GM12878 (cell line): ENCODE measurements at regions not wholly inside any gene's neighbourhood (a gene's known extent, or its start where the extent isn't known, plus 50 kb on each side); places are given as distances from the start of the nearest gene placed in this dataset.

Experiments
- ATAC-seq: fragments of 200-7000 bp; cut with Tn5 transposase; 3 replicates; pipeline ENCODE4 v1.9.1; 2020; ENCODE audit warnings: mild to moderate bottlenecking, moderate library complexity
- BruUV-seq: library from RNA; stranded (reverse); fragments of 400-500 nt; replicated peaks from 2 replicates; lab custom pipeline; 2021; lab: Mats Ljungman, UMichigan
- CTCF ChIA-PET: fragments of 300-600 bp; sonication (Branson Sonifier 250); formaldehyde crosslinking; extraction: SDS; loops from one replicate; lab custom pipeline; 2021; ENCODE audit warnings: inconsistent platforms; lab: Yijun Ruan, JAX
- POLR2A ChIA-PET: fragments of 350-600 bp; formaldehyde crosslinking; extraction: SDS; loops from one replicate; lab custom pipeline; 2021; ENCODE audit warnings: inconsistent platforms; lab: Charles Lee
- RAD21 ChIA-PET: fragments of 300-600 bp; sonication (Branson Sonifier 250); formaldehyde crosslinking; loops from one replicate; lab custom pipeline; 2023; ENCODE audit warnings: antibody characterized with exemption; ENCODE audit not compliant: unreplicated experiment; lab: Charles Lee
- SMC1A ChIA-PET: fragments of 300-600 bp; sonication (Branson Sonifier 250); formaldehyde crosslinking; loops from one replicate; lab custom pipeline; 2023; ENCODE audit not compliant: unreplicated experiment, uncharacterized antibody; lab: Charles Lee
- DNase-seq: peaks from one replicate; pipeline ENCODE4 v3.0.0-alpha.2; 2011; ENCODE audit warnings: low read depth, low spot score
- FAIRE-seq: peaks from 3 replicates; lab custom pipeline; 2011; peaks lifted over from hg19 to GRCh38; lab: Jason Lieb, UNC
- H2AFZ ChIP-seq: 2 replicates; pipeline ENCODE4 v1.6.0; 2011; ENCODE audit warnings: low read depth, low read length, control low read depth; ENCODE audit not compliant: control insufficient read depth
- H3K27ac ChIP-seq: 2 replicates; pipeline ENCODE4 v1.5.1; 2011; ENCODE audit warnings: control low read depth; ENCODE audit not compliant: control insufficient read depth, insufficient read depth
- H3K27me3 ChIP-seq, 2 experiments: replicated peaks in 1 of 2; 2 replicates each; pipeline versions ENCODE4 v1.6.0 to v1.6.1; 2011; ENCODE audit warnings: low read length in 1 of 2; ENCODE audit not compliant: control insufficient read depth in 2 of 2, insufficient read depth in 2 of 2
- H3K36me3 ChIP-seq, 2 experiments: 2 replicates each; pipeline ENCODE4 v1.5.1; 2011; ENCODE audit warnings: low read length in 1 of 2; ENCODE audit not compliant: control insufficient read depth in 2 of 2, insufficient read depth in 2 of 2
- H3K4me1 ChIP-seq: 2 replicates; pipeline ENCODE4 v1.6.1; 2011; ENCODE audit warnings: mild to moderate bottlenecking, low read length, moderate library complexity, mixed read lengths; ENCODE audit not compliant: control insufficient read depth, insufficient read depth
- H3K4me2 ChIP-seq: 2 replicates; pipeline ENCODE4 v1.6.0; 2011; ENCODE audit warnings: control low read depth; ENCODE audit not compliant: control insufficient read depth, insufficient read depth
- H3K4me3 ChIP-seq: fragments of 200-600 bp; sonication (generic); 2 replicates; pipeline ENCODE4 v1.5.1; 2016
- H3K79me2 ChIP-seq: 2 replicates; pipeline ENCODE4 v1.6.0; 2011; ENCODE audit warnings: low read length; ENCODE audit not compliant: control insufficient read depth, insufficient read depth
- H3K9ac ChIP-seq: 2 replicates; pipeline ENCODE4 v1.8.0; 2011; ENCODE audit warnings: low read length, control low read depth, mixed read lengths; ENCODE audit not compliant: control insufficient read depth, insufficient read depth
- H3K9me3 ChIP-seq: replicated peaks from 3 replicates; pipeline ENCODE4 v1.5.1; 2011; ENCODE audit warnings: mild to moderate bottlenecking, low read length; ENCODE audit not compliant: control insufficient read depth, insufficient read depth
- H4K20me1 ChIP-seq: 2 replicates; pipeline ENCODE4 v1.6.0; 2011; ENCODE audit not compliant: control insufficient read depth, insufficient read depth
- CBFB ChIP-seq: IDR thresholded peaks from 2 replicates; pipeline ENCODE4 v1.6.1; 2016; ENCODE audit warnings: antibody characterized with exemption, low read depth
- FOXK2 ChIP-seq: fragments of 450-650 bp; IDR thresholded peaks from 2 replicates; pipeline ENCODE4 v1.6.1; 2017; ENCODE audit warnings: mild to moderate bottlenecking, moderate library complexity
- IKZF2 ChIP-seq, 2 experiments: fragments of 450-650 bp; IDR thresholded peaks; 2 replicates each; pipeline ENCODE4 v1.6.1; 2017; ENCODE audit warnings: mild to moderate bottlenecking in 2 of 2, moderate library complexity in 2 of 2
- JUNB ChIP-seq: IDR thresholded peaks from 2 replicates; pipeline ENCODE4 v1.6.1; 2016; ENCODE audit warnings: antibody characterized with exemption, mild to moderate bottlenecking
- NR2C1 ChIP-seq: fragments of 450-650 bp; IDR thresholded peaks from 2 replicates; pipeline ENCODE4 v1.6.1; 2017; ENCODE audit warnings: antibody characterized with exemption, mild to moderate bottlenecking, moderate library complexity
- RELB ChIP-seq: fragments of 450-650 bp; IDR thresholded peaks from 2 replicates; pipeline ENCODE4 v1.6.1; 2017; ENCODE audit warnings: low read depth, mild to moderate bottlenecking, moderate library complexity
- SIN3A ChIP-seq: IDR thresholded peaks from 2 replicates; pipeline ENCODE4 v1.6.1; 2012; ENCODE audit warnings: low read depth, low read length, improper control_type of control experiment
- SMC3 ChIP-seq: IDR thresholded peaks from 2 replicates; pipeline ENCODE4 v1.6.1; 2011; ENCODE audit warnings: low read length, improper control_type of control experiment, borderline replicate concordance
- ZNF687 ChIP-seq: fragments of 450-650 bp; IDR thresholded peaks from 2 replicates; pipeline ENCODE4 v1.6.1; 2017; ENCODE audit warnings: mild to moderate bottlenecking, moderate library complexity
- WGBS: methylation state at CpG from one replicate; pipeline ENCODE4 v1.1.6; 2016; ENCODE audit warnings: low lambda C conversion rate; ENCODE audit not compliant: insufficient replicate concordance, insufficient coverage; ENCODE audit errors: missing lambda C conversion rate; 5-methylcytosine and 5-hydroxymethylcytosine counted together
- in situ Hi-C: fragments of 300-500 bp; cut with MboI; formaldehyde crosslinking; loops from 9 replicates; pipeline ENCODE4 v1.14.3; 2018; ENCODE audit warnings: mixed read lengths
- intact Hi-C: fragments of 100-400 bp; cut with micrococcal nuclease; formaldehyde crosslinking; loops from one replicate; pipeline ENCODE4 v1.14.2; 2022; ENCODE audit not compliant: unreplicated experiment
- TF ChIP-seq, protein P1 (sequence below): IDR thresholded peaks from 2 replicates; pipeline ENCODE4 v1.6.1; 2011; ENCODE audit warnings: borderline replicate concordance, low read depth, mild to moderate bottlenecking, moderate library complexity, mixed read lengths, low read length; ENCODE audit not compliant: insufficient read depth; ENCODE audit errors: extremely low read length
- TF ChIP-seq, protein P2 (sequence below): IDR thresholded peaks from 2 replicates; pipeline ENCODE4 v1.6.1; 2012; ENCODE audit warnings: low read depth, low read length, improper control_type of control experiment
- TF ChIP-seq, protein P3 (sequence below): fragments of 150-350 bp; IDR thresholded peaks from 2 replicates; pipeline ENCODE4 v1.6.1; 2014; ENCODE audit warnings: mild to moderate bottlenecking, low read depth, low read length

DNA sequence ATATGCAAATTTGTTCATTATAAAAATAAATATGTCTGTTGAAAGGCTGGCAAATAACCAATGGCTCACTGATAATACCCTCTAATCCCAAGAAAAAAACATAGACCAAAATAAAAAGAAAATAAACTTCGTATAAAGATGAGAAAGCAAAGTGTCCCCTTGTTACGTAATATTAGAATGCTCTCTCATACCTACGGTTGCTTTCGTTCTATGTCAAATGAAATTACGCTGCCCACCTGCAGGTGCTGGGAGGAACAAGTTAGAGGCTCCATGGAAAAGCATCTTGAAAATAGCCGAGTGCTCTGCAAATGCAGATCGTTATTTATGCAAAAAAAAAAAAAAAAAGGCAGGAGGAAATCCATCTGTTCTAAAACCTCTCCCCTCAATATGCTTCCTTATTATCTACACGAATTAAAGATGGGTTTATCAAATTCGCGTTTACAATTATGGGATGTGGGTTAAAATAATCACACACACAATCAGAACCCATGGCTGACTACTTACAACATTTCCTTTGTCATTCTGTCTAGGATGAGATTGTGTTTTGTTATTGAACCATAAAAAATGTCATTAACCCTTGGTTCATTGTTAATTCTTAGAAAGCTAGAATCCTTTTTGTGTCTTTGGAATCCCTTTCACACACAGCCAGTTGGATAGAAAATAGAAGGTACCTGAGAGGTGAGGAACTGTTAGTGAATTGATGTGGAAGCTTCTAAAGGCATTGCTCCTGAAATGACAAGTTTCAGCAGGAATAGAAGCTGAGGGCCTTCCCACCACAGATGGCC is 268.6 kb downstream of the SETD4 start:
- WGBS = 55% methylated on average over 9 of the region's 10 CpGs
- CTCF ChIA-PET = no interaction called here
- TF ChIP-seq RELB (no peak), JUNB (no peak), NR2C1 (no peak), FOXK2 (no peak), CBFB (no peak), SMC3 (no peak), ZNF687 (no peak), SIN3A (no peak), IKZF2 (IDR thresholded peaks at IDR 0.05) (no peak)
- TF ChIP-seq, protein P1, sequence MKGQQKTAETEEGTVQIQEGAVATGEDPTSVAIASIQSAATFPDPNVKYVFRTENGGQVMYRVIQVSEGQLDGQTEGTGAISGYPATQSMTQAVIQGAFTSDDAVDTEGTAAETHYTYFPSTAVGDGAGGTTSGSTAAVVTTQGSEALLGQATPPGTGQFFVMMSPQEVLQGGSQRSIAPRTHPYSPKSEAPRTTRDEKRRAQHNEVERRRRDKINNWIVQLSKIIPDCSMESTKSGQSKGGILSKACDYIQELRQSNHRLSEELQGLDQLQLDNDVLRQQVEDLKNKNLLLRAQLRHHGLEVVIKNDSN = no peak
- TF ChIP-seq, protein P2, sequence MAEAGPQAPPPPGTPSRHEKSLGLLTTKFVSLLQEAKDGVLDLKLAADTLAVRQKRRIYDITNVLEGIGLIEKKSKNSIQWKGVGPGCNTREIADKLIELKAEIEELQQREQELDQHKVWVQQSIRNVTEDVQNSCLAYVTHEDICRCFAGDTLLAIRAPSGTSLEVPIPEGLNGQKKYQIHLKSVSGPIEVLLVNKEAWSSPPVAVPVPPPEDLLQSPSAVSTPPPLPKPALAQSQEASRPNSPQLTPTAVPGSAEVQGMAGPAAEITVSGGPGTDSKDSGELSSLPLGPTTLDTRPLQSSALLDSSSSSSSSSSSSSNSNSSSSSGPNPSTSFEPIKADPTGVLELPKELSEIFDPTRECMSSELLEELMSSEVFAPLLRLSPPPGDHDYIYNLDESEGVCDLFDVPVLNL = no peak
- TF ChIP-seq, protein P3, sequence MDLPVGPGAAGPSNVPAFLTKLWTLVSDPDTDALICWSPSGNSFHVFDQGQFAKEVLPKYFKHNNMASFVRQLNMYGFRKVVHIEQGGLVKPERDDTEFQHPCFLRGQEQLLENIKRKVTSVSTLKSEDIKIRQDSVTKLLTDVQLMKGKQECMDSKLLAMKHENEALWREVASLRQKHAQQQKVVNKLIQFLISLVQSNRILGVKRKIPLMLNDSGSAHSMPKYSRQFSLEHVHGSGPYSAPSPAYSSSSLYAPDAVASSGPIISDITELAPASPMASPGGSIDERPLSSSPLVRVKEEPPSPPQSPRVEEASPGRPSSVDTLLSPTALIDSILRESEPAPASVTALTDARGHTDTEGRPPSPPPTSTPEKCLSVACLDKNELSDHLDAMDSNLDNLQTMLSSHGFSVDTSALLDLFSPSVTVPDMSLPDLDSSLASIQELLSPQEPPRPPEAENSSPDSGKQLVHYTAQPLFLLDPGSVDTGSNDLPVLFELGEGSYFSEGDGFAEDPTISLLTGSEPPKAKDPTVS = no peak

More for the DNA sequence above, 268.6 kb downstream of the SETD4 start:
- ChIA-PET SMC1A (no interaction called here), RAD21 (no interaction called here), POLR2A (no interaction called here)
- in situ Hi-C loops = no loop called here
- H3K79me2 ChIP-seq = no peaks in the 10 kb centered on the region
- no peak overlapping the region for H3K4me2 ChIP-seq
- ATAC-seq (no peak), FAIRE-seq (no peak), DNase-seq (no peak)
- H3K36me3 ChIP-seq = no peaks in the 10 kb centered on the region
- H4K20me1 ChIP-seq = no peaks in the 10 kb centered on the region
- H3K27ac ChIP-seq = no peak overlapping the region
- intact Hi-C loops = no loop called here
- H2AFZ ChIP-seq = no peak overlapping the region
- no peak overlapping the region for H3K4me3 ChIP-seq
- H3K9me3 ChIP-seq = no peaks in the 10 kb centered on the region
- H3K27me3 ChIP-seq = no peaks in the 10 kb centered on the region
- BruUV-seq = no TSS peak
- H3K9ac ChIP-seq = no peak overlapping the region
- H3K4me1 ChIP-seq = no peaks in the 10 kb centered on the region
